ENCODE measurements at regions not wholly inside any gene's neighbourhood (a gene's known extent, or its start where the extent isn't known, plus 50 kb on each side); places are given as distances from the start of the nearest gene placed in this dataset.
A peak's percentile ranks its signal among the peaks of the same experiment; 100 is the strongest.

DNA sequence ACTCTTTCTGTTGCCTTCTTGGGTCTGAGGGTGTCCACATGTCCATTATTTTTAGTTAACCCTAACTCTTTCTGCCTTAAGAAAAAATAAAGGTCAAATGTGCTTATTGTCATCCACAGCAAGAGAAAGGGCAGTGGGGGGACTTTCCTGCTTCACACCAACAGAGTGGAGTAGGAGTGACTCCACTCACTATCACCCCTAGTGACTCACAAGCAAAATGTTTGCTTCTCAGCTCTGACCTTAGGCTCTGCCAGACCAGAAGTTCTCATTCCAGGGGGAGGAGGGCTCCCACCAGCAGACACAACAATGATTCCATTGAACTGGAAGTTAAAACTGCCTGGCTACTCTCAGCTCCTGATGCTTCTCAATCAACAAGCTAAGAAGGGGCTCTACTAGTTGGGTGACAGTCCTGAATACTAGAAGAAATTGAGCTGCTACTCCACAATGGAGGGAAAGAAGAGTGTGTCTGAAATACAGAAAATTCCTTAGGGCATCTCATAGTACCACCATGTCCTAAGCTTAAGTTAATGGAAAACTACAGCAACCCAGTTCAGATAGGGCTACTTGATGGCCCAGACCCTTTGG lies 83.9 kb upstream of the AFDN start (continued):
- TF ChIP-seq ZBTB42 (CRISPR knock-in tag; IDR thresholded peaks at IDR 0.05) (no peak), ZNF572 (CRISPR knock-in tag; IDR thresholded peaks at IDR 0.05) (no peak), ZNF556 (CRISPR knock-in tag; IDR thresholded peaks at IDR 0.05; ENCODE audit: borderline replicate concordance) (peak; percentile 56; the same call in 1 of the 2 replicates), NR3C1 (CRISPR knock-in tag; IDR thresholded peaks at IDR 0.05) (no peak), ZNF678 (CRISPR knock-in tag; IDR thresholded peaks at IDR 0.05) (no peak), NFIC (IDR thresholded peaks at IDR 0.05; ENCODE audit: low read length) (0 out of 2 replicates have a peak, but pooled peaks have one; percentile 32), PHF8 (CRISPR knock-in tag; IDR thresholded peaks at IDR 0.05) (no peak; the same call in 1 of the 2 replicates), CTCF (CRISPR knock-in tag; IDR thresholded peaks at IDR 0.05) (peak; percentile 83), ARID4A (CRISPR knock-in tag; IDR thresholded peaks at IDR 0.05; ENCODE audit: borderline replicate concordance) (peak; percentile 37; the same call in 1 of the 2 replicates), ZNF343 (CRISPR knock-in tag; IDR thresholded peaks at IDR 0.05) (0 out of 2 replicates have a peak, but pooled peaks have one; percentile 35), CREB1 (IDR thresholded peaks at IDR 0.05) (peak; percentile 22; the same call in 1 of the 2 replicates), CREB1 (CRISPR knock-in tag; IDR thresholded peaks at IDR 0.05) (peak; percentile 61)
- TF ChIP-seq, protein P1, sequence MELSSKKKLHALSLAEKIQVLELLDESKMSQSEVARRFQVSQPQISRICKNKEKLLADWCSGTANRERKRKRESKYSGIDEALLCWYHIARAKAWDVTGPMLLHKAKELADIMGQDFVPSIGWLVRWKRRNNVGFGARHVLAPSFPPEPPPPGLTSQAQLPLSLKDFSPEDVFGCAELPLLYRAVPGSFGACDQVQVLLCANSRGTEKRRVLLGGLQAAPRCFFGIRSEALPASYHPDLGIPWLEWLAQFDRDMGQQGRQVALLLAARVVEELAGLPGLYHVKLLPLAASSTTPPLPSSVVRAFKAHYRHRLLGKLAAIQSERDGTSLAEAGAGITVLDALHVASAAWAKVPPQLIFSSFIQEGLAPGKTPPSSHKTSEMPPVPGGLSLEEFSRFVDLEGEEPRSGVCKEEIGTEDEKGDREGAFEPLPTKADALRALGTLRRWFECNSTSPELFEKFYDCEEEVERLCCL (CRISPR knock-in tag; IDR thresholded peaks at IDR 0.05; ENCODE audit: borderline replicate concordance): no peak
- TF ChIP-seq, protein P2, sequence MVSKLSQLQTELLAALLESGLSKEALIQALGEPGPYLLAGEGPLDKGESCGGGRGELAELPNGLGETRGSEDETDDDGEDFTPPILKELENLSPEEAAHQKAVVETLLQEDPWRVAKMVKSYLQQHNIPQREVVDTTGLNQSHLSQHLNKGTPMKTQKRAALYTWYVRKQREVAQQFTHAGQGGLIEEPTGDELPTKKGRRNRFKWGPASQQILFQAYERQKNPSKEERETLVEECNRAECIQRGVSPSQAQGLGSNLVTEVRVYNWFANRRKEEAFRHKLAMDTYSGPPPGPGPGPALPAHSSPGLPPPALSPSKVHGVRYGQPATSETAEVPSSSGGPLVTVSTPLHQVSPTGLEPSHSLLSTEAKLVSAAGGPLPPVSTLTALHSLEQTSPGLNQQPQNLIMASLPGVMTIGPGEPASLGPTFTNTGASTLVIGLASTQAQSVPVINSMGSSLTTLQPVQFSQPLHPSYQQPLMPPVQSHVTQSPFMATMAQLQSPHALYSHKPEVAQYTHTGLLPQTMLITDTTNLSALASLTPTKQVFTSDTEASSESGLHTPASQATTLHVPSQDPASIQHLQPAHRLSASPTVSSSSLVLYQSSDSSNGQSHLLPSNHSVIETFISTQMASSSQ (IDR thresholded peaks at IDR 0.05; ENCODE audit: low read depth): no peak
- TF ChIP-seq, protein P2 (CRISPR knock-in tag; IDR thresholded peaks at IDR 0.05; ENCODE audit: borderline replicate concordance): peak; percentile 17; the same call in 1 of the 2 replicates
